ENCODE measurements at regions not wholly inside any gene's neighbourhood (a gene's known extent, or its start where the extent isn't known, plus 50 kb on each side); places are given as distances from the start of the nearest gene placed in this dataset.

- ChIA-PET POLR2A (no interaction called here), CTCF (no interaction called here)
- H3K27ac ChIP-seq (ENCODE audit: low read depth in 2 of 2, low read length in 1 of 2) = no peak overlapping the region
- DNase-seq = no peak
- no peaks in the 10 kb centered on the region for H3K9me2 ChIP-seq
- H4K20me1 ChIP-seq (ENCODE audit: insufficient read depth) = no peaks in the 10 kb centered on the region
- H3K27me3 ChIP-seq (ENCODE audit: insufficient read depth) = no peaks in the 10 kb centered on the region
- H3K9me3 ChIP-seq = no peaks in the 10 kb centered on the region
- no peak overlapping the region for H3K9ac ChIP-seq
- no peaks in the 10 kb centered on the region for H3K4me1 ChIP-seq (ENCODE audit: control insufficient read depth in 1 of 2, insufficient read depth in 2 of 2, low read depth in 1 of 2, low read length in 1 of 2)
- no peak overlapping the region for H3K4me2 ChIP-seq
- no peak overlapping the region for H3K4me3 ChIP-seq (ENCODE audit: low read depth in 2 of 2, low read length in 1 of 2)
- no peaks in the 10 kb centered on the region for H3K79me2 ChIP-seq (ENCODE audit: insufficient read depth)
- no peak overlapping the region for H2AFZ ChIP-seq (ENCODE audit: low read depth)
- no peaks in the 10 kb centered on the region for H3K36me3 ChIP-seq (replicated peaks in 1 of 2; ENCODE audit: control insufficient read depth in 1 of 2, insufficient read depth in 2 of 2, low read length in 1 of 2)
- no peaks in the 10 kb centered on the region for H3F3A ChIP-seq (replicated peaks; ENCODE audit: insufficient read depth)
- 42% methylated on average over 4 of the region's 4 CpGs for WGBS (ENCODE audit: low lambda C conversion rate)
- TF ChIP-seq, protein P1, sequence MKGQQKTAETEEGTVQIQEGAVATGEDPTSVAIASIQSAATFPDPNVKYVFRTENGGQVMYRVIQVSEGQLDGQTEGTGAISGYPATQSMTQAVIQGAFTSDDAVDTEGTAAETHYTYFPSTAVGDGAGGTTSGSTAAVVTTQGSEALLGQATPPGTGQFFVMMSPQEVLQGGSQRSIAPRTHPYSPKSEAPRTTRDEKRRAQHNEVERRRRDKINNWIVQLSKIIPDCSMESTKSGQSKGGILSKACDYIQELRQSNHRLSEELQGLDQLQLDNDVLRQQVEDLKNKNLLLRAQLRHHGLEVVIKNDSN (IDR thresholded peaks at IDR 0.05; ENCODE audit: borderline replicate concordance, low read depth) = no peak
Measured at GRCh38 chr11:25844811-25845210, 487.1 kb upstream of the ANO3 start.

GRCh38 chr11:25855916-25856315, 476.0 kb upstream of the ANO3 start:
- no peaks in the 10 kb centered on the region for H3K79me2 ChIP-seq (ENCODE audit: insufficient read depth)
- no peaks in the 10 kb centered on the region for H3K4me1 ChIP-seq (ENCODE audit: control insufficient read depth in 1 of 2, insufficient read depth in 2 of 2, low read depth in 1 of 2, low read length in 1 of 2)
- TF ChIP-seq GABPA (IDR thresholded peaks at IDR 0.05; ENCODE audit: low read depth) (no peak), FOSL2 (IDR thresholded peaks at IDR 0.05; ENCODE audit: borderline replicate concordance, low read depth) (no peak), RXRA (IDR thresholded peaks at IDR 0.05; ENCODE audit: borderline replicate concordance, low read depth) (no peak), NFIC (IDR thresholded peaks at IDR 0.05; ENCODE audit: borderline replicate concordance) (no peak), PBX3 (IDR thresholded peaks at IDR 0.05) (no peak), TEAD4 (IDR thresholded peaks at IDR 0.05; ENCODE audit: borderline replicate concordance, insufficient read depth) (no peak)
- TF ChIP-seq, protein P2, sequence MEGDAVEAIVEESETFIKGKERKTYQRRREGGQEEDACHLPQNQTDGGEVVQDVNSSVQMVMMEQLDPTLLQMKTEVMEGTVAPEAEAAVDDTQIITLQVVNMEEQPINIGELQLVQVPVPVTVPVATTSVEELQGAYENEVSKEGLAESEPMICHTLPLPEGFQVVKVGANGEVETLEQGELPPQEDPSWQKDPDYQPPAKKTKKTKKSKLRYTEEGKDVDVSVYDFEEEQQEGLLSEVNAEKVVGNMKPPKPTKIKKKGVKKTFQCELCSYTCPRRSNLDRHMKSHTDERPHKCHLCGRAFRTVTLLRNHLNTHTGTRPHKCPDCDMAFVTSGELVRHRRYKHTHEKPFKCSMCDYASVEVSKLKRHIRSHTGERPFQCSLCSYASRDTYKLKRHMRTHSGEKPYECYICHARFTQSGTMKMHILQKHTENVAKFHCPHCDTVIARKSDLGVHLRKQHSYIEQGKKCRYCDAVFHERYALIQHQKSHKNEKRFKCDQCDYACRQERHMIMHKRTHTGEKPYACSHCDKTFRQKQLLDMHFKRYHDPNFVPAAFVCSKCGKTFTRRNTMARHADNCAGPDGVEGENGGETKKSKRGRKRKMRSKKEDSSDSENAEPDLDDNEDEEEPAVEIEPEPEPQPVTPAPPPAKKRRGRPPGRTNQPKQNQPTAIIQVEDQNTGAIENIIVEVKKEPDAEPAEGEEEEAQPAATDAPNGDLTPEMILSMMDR (IDR thresholded peaks at IDR 0.05) = no peak
- TF ChIP-seq, protein P1 (IDR thresholded peaks at IDR 0.05; ENCODE audit: borderline replicate concordance, low read depth) = no peak
- TF ChIP-seq, protein P3, sequence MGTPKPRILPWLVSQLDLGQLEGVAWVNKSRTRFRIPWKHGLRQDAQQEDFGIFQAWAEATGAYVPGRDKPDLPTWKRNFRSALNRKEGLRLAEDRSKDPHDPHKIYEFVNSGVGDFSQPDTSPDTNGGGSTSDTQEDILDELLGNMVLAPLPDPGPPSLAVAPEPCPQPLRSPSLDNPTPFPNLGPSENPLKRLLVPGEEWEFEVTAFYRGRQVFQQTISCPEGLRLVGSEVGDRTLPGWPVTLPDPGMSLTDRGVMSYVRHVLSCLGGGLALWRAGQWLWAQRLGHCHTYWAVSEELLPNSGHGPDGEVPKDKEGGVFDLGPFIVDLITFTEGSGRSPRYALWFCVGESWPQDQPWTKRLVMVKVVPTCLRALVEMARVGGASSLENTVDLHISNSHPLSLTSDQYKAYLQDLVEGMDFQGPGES (IDR thresholded peaks at IDR 0.05; ENCODE audit: low read depth, low read length) = no peak
- no peak for DNase-seq
- WGBS (ENCODE audit: low lambda C conversion rate) = 74% methylated on average over 4 of the region's 4 CpGs
- no peak overlapping the region for H3K27ac ChIP-seq (ENCODE audit: low read depth in 2 of 2, low read length in 1 of 2)
- H3K4me2 ChIP-seq = no peak overlapping the region
- H3K4me3 ChIP-seq (ENCODE audit: low read depth in 2 of 2, low read length in 1 of 2) = no peak overlapping the region
- H2AFZ ChIP-seq (ENCODE audit: low read depth) = no peak overlapping the region
- H3F3A ChIP-seq (replicated peaks; ENCODE audit: insufficient read depth) = no peaks in the 10 kb centered on the region
- no peaks in the 10 kb centered on the region for H4K20me1 ChIP-seq (ENCODE audit: insufficient read depth)
- no peaks in the 10 kb centered on the region for H3K36me3 ChIP-seq (replicated peaks in 1 of 2; ENCODE audit: control insufficient read depth in 1 of 2, insufficient read depth in 2 of 2, low read length in 1 of 2)
- CTCF ChIA-PET = no interaction called here
- H3K27me3 ChIP-seq (ENCODE audit: insufficient read depth) = no peaks in the 10 kb centered on the region
- H3K9me2 ChIP-seq = no peaks in the 10 kb centered on the region
- no peak overlapping the region for H3K9ac ChIP-seq
- POLR2A ChIA-PET = no interaction called here
- no peaks in the 10 kb centered on the region for H3K9me3 ChIP-seq

Measured in SK-N-SH (cell line).